GM12874 (cell line): ENCODE measurements at regions not wholly inside any gene's neighbourhood (a gene's known extent, or its start where the extent isn't known, plus 50 kb on each side); places are given as distances from the start of the nearest gene placed in this dataset.
A peak's percentile ranks its signal among the peaks of the same experiment; 100 is the strongest.

Experiments
- TF ChIP-seq, protein P1 (sequence below): IDR thresholded peaks from 2 replicates; pipeline ENCODE4 v1.5.1; 2011; ENCODE audit warnings: low read depth, mild to moderate bottlenecking, control low read depth, low read length, moderate library complexity; ENCODE audit not compliant: insufficient read depth

DNA sequence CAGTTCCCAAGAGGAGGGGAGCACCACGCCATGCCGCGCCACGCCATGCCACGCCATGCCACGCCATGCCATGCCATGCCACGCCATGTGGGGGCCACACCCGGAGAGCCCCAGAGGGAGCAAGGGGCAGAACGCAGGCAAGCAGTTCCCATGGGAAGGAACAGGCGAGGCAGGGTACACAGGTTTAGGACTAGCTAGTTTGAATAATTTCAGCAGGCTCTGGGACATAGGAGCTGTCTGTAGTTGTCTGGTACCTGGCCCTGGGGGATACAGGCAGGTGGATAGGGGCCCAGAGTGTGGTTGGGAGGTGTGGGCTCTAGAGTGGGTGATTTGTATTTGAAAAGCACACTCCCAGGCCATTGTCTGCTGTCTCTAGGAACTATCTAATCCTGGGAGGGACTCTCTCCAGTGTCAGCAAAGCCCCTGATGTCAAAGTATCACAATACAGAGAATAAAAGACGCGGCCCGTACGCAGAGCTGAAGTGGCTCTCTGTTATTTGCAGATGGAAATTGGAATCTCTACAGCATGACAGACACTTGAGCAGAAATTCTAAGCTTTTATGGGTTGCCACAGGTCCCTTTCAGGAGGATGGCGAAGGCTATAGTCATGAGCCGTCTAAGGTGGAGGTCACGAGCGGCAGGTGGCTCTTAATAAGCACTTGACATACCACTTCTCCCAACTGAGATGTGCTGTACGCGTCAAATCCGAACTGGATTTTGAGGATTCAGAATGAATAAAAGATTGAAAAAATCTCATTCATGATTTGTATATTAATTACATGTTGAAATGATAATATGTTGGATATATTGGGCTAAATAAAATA lies 220.8 kb upstream of the TNRC6C start:
- TF ChIP-seq, protein P1, sequence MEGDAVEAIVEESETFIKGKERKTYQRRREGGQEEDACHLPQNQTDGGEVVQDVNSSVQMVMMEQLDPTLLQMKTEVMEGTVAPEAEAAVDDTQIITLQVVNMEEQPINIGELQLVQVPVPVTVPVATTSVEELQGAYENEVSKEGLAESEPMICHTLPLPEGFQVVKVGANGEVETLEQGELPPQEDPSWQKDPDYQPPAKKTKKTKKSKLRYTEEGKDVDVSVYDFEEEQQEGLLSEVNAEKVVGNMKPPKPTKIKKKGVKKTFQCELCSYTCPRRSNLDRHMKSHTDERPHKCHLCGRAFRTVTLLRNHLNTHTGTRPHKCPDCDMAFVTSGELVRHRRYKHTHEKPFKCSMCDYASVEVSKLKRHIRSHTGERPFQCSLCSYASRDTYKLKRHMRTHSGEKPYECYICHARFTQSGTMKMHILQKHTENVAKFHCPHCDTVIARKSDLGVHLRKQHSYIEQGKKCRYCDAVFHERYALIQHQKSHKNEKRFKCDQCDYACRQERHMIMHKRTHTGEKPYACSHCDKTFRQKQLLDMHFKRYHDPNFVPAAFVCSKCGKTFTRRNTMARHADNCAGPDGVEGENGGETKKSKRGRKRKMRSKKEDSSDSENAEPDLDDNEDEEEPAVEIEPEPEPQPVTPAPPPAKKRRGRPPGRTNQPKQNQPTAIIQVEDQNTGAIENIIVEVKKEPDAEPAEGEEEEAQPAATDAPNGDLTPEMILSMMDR = no peak

DNA sequence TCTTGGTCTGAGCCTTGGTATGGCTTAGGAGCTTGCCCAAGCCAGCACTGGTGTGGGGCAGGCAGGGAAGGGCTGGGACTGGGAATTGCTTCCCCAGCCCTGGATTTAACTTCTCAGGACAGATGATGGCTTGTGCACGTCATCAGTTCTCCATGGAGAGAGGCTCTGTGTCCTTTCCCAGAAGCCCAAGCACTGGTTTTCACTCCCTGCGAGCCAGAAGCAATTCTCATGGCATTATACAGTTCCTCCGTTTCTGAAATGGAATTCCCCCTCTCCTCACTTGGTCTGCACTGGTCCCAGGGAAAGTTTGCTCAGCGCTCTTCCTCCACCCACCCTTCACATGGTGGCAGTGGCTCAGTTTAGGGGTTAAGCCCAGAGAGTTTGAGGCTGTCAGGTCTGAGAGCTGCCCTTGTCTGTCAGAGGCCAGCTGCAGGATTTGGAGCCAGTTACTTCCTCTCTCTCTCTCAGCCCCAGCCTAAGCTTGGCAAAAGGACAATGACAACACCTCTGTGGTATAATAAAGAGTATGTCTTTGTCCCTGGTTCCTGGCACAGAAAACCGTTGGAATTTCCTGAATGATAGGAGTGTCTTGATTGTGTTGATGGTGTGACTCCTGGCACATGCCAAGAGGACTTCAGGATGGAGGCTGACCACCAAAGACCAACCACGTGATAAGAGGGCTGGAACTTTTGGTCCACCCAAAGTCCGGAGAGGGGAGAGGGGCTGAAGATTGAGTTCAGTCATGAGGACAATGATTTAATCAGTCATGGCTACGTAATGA lies 219.6 kb upstream of the TNRC6C start:
- TF ChIP-seq, protein P1 = no peak

DNA sequence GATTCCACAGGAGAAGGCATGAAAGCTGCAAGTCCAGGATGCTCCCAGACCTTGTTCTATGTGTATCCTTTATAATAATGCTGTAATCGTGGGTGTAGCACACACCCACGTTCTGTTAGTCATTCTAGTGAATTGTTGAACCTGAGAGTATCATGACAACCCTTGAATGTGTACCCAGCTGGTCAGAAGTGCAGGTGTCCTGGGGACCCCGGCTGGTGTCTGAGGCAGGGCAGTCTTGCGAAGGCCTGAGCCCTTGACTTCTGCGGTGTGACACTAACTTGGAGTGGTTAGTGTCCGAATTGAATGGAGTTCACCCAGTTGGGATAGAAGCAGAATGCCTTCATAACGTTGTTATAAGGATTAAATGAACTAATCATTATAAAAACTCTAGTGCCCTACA lies 218.0 kb upstream of the TNRC6C start:
- TF ChIP-seq, protein P1 = no peak

DNA sequence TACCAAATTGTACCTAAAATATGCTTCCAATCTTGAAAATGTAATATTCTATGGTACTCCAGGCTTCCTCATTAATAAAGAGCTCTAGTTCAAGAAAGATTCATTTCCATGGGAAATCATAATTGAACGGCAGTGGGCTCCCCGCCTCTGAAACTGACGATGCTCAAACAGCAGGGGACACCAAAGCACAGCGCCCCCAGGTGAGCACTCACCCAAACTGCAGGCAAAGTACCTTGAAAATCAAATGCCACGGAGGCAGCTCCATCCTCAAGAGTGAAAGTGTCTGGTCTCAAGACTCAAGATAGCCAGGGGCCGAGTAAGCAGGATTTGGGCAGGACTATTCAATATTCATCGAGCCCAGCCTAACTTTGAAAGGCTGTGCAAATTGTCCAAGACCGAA lies 217.4 kb upstream of the TNRC6C start:
- TF ChIP-seq, protein P1 = peak; percentile 47; the same call in 1 of the 2 replicates

DNA sequence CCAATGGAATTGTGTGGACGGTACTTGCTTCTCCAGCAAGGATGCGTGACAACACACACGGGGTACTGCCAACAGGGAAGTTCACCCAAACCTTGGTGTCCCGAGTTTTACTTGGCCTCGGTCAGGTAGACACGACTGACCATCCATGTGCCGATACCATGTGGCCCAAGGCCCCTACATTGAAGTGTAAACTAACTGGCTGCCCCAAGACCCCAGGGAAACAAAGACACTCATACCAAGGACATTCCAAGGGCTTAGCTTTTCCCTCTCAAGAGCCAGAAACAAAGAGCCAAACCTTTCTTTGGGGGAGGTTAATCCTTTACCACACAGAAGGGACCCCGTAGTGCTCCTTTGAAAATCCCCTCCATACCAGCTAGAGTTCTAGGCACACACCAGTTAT lies 215.9 kb upstream of the TNRC6C start:
- TF ChIP-seq, protein P1 = no peak

DNA sequence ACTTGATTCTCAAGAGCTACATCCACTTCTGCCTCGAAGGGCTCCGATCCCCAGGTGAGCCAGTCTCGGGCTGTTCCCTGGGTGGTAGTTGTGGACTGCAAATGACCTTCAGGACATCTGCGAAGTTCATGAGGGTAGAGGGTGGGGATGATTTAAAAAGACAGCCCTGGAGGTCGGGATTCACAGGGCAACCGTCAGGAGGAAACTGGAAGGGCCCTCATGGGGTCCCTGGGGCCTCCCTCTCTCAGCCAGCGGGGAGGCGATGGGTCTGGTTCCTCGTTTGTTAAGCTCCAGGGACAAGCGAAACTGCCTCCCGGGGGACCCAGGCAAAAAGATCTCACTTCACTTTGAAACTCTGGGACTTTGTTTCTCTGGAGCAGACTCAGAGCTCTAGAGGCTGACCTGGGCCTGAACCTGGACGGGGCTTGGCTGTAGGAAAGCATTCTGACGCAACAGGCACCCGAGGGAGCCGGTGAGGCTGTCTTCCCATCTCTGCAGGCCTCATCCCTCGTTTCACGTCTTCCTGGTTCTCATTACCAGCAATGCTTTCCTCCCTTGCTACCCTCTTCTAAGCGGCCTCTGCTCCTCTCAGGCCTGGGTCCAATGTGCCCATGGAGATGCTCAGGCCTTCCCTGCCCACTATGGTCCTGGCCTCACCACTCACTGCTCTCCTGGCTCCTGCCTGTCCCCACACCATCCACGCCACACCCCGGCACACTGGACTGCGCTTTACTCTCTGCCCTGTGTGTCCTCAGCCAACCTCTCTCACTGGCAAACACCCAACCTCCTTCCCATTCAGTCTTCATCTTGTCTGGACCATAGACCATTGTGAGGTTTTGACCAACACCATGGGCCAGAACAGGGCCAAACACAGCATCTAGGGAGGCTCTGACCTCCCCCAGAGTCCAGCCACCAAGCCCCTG lies 214.2 kb upstream of the TNRC6C start:
- TF ChIP-seq, protein P1 = no peak
